ENCODE measurements at regions not wholly inside any gene's neighbourhood (a gene's known extent, or its start where the extent isn't known, plus 50 kb on each side); places are given as distances from the start of the nearest gene placed in this dataset.

DNA sequence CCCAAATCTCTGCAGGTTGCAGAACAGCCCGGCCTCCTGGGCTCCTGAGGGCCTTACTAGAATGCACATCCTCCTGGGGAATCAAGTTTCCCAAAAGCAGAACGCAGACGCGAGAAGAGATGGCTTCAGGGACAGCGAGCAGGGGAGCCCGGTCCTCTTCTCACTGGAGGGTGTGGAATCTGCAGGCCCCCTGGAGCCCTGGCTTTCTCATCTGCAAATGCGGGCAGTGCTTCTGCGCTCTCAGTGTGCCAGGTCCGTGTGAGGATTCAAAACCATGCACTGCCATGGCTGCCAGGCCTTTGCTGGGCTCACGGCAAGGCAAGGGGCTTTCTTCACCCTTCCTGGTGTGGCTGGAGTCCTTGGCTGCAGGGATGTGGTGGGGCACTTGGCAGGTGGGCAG, 330.9 kb upstream of the MKI67 start:
- Histone ChIP-seq H3K36me3 (ENCODE audit: insufficient read depth, low read length) (no peaks in the 10 kb centered on the region), H3K4me1 (ENCODE audit: control insufficient read depth, insufficient read depth, low read length) (no peaks in the 10 kb centered on the region), H3K9me3 (replicated peaks; ENCODE audit: low read length) (peaks cover 36% of the 10 kb centered on the region), H3K27me3 (ENCODE audit: control insufficient read depth, insufficient read depth, low read length) (no peaks in the 10 kb centered on the region), H3K4me3 (ENCODE audit: low read length) (no peak overlapping the region), H3K4me2 (ENCODE audit: low read length) (no peak overlapping the region), H3K9ac (ENCODE audit: low read depth, low read length) (no peak overlapping the region)

DNA sequence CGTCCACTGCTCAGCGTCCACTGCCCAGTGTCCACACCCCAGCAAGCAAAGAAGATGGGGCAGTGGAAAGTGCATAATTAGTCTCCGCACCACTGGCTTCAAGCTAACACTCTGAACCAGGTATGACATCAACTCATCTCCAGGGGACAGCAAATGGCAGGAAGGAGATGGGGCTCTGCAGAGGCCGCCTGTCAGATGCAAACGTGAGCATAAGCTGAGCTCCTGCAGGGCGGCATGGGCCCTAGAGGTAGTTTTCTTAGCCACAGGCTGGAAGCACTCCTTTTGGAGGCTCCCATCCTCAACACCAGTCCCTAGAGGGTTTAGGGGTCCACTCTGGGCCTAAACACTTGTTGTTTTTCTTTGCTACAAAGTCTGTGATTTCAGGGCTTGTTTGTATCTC, 335.8 kb upstream of the MKI67 start:
- Histone ChIP-seq H3K36me3 (ENCODE audit: insufficient read depth, low read length) (no peaks in the 10 kb centered on the region), H3K4me3 (ENCODE audit: low read length) (no peak overlapping the region), H3K4me1 (ENCODE audit: control insufficient read depth, insufficient read depth, low read length) (no peaks in the 10 kb centered on the region), H3K9me3 (replicated peaks; ENCODE audit: low read length) (peaks cover 36% of the 10 kb centered on the region), H3K4me2 (ENCODE audit: low read length) (no peak overlapping the region), H3K27me3 (ENCODE audit: control insufficient read depth, insufficient read depth, low read length) (no peaks in the 10 kb centered on the region), H3K9ac (ENCODE audit: low read depth, low read length) (no peak overlapping the region)

- H3K4me1 ChIP-seq (ENCODE audit: control insufficient read depth, insufficient read depth, low read length) = no peaks in the 10 kb centered on the region
- no peak overlapping the region for H3K4me2 ChIP-seq (ENCODE audit: low read length)
- H3K27me3 ChIP-seq (ENCODE audit: control insufficient read depth, insufficient read depth, low read length) = no peaks in the 10 kb centered on the region
- peaks cover 32% of the 10 kb centered on the region for H3K9me3 ChIP-seq (replicated peaks; ENCODE audit: low read length)
- H3K9ac ChIP-seq (ENCODE audit: low read depth, low read length) = no peak overlapping the region
- no peaks in the 10 kb centered on the region for H3K36me3 ChIP-seq (ENCODE audit: insufficient read depth, low read length)
- H3K4me3 ChIP-seq (ENCODE audit: low read length) = no peak overlapping the region
Measured at GRCh38 chr10:128462844-128463243, 336.6 kb upstream of the MKI67 start.

DNA sequence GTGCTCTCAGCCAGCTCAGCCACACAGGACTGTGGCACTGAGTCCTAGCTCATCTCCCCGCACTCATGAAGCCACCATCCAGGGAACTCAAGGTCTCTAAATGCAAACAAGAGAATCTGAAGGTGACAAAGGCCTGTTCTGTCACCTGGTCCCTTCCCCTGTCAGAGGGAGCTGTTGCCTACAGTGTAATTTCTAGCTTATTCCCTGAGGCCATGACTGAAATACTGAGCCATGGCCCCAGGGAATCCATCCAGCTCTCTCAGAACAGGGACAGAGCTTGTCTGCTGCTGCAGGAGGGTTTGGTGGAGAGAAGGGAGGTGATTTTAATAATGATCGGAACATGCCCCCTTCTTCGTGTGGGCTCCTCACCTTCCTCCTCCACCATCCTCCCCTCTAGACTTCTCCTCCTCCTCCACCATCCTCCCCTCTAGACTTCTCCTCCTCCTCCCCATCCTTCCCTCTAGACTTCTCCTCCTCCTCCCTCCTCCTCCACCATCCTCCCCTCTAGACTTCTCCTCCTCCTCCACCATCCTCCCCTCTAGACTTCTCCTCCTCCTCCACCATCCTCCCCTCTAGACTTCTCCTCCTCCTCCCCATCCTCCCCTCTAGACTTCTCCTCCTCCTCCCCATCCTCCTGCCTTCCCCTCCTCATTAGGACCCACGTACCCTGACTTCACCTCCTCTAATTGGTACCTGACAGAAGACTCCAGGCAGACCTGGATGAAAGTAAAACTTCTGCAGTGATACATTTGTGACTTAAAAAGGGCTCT, 338.0 kb upstream of the MKI67 start:
- Histone ChIP-seq H3K4me3 (ENCODE audit: low read length) (no peak overlapping the region), H3K9ac (ENCODE audit: low read depth, low read length) (no peak overlapping the region), H3K9me3 (replicated peaks; ENCODE audit: low read length) (peaks cover 28% of the 10 kb centered on the region), H3K36me3 (ENCODE audit: insufficient read depth, low read length) (no peaks in the 10 kb centered on the region), H3K4me2 (ENCODE audit: low read length) (no peak overlapping the region), H3K4me1 (ENCODE audit: control insufficient read depth, insufficient read depth, low read length) (no peaks in the 10 kb centered on the region), H3K27me3 (ENCODE audit: control insufficient read depth, insufficient read depth, low read length) (no peaks in the 10 kb centered on the region)

DNA sequence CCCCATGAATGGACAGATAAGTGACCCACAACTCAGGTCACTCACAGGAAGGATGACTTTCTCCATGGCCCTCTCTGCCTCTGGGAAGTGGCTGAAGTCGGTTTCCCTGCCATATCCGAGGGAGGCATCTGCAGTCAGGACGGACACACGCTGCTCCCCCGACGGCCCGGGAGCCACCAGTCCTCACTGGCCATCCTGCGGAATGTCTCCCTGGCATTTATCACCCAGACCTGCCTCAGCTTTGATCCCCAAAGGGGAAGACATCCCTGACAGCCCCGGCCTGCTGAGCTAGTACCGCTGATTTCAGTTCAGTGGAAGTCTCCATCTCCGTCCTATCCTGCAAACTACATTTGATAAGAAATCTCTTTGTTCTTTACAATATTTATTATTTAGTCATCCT, 339.5 kb upstream of the MKI67 start:
- no peak overlapping the region for H3K4me3 ChIP-seq (ENCODE audit: low read length)
- no peaks in the 10 kb centered on the region for H3K27me3 ChIP-seq (ENCODE audit: control insufficient read depth, insufficient read depth, low read length)
- H3K9me3 ChIP-seq (replicated peaks; ENCODE audit: low read length) = peaks cover 15% of the 10 kb centered on the region
- H3K4me2 ChIP-seq (ENCODE audit: low read length) = no peak overlapping the region
- no peaks in the 10 kb centered on the region for H3K36me3 ChIP-seq (ENCODE audit: insufficient read depth, low read length)
- H3K4me1 ChIP-seq (ENCODE audit: control insufficient read depth, insufficient read depth, low read length) = no peaks in the 10 kb centered on the region
- H3K9ac ChIP-seq (ENCODE audit: low read depth, low read length) = no peak overlapping the region

DNA sequence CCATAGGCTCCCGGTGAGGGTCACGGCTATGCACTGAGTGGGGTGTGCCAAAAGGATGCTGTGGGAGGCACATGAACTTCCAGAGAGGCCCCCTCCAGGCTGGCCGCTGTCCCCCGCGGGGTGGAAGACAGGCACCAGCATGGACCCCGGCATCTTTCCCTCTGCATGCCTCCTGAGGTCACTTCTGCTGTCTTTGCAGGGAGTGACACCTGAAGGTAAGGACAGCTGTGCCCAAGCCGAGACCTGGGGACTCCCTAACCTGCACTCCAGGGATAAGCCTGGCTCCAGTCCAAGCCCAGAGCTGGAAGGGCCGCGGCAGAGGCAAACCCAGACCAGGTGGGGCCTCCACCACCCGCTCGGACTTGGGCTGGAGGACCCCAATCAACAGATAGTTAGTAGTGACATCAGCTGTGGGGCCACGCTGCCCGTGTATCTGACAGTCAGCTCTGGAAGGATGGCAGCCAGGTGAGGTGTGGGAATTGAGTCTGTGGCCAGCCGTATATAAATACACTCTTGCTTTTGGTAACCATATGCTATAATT, 340.7 kb upstream of the MKI67 start:
- no peaks in the 10 kb centered on the region for H3K36me3 ChIP-seq (ENCODE audit: insufficient read depth, low read length)
- H3K9ac ChIP-seq (ENCODE audit: low read depth, low read length) = no peak overlapping the region
- no peaks in the 10 kb centered on the region for H3K27me3 ChIP-seq (ENCODE audit: control insufficient read depth, insufficient read depth, low read length)
- peaks cover 12% of the 10 kb centered on the region for H3K9me3 ChIP-seq (replicated peaks; ENCODE audit: low read length)
- no peak overlapping the region for H3K4me3 ChIP-seq (ENCODE audit: low read length)
- no peak overlapping the region for H3K4me2 ChIP-seq (ENCODE audit: low read length)
- H3K4me1 ChIP-seq (ENCODE audit: control insufficient read depth, insufficient read depth, low read length) = no peaks in the 10 kb centered on the region

GRCh38 chr10:128468462-128468861, 342.2 kb upstream of the MKI67 start:
- Histone ChIP-seq H3K4me2 (ENCODE audit: low read length) (no peak overlapping the region), H3K4me3 (ENCODE audit: low read length) (no peak overlapping the region), H3K27me3 (ENCODE audit: control insufficient read depth, insufficient read depth, low read length) (no peaks in the 10 kb centered on the region), H3K9me3 (replicated peaks; ENCODE audit: low read length) (peaks cover 8% of the 10 kb centered on the region), H3K36me3 (ENCODE audit: insufficient read depth, low read length) (no peaks in the 10 kb centered on the region), H3K4me1 (ENCODE audit: control insufficient read depth, insufficient read depth, low read length) (no peaks in the 10 kb centered on the region), H3K9ac (ENCODE audit: low read depth, low read length) (no peak overlapping the region)

GRCh38 chr10:128469515-128469914, 343.3 kb upstream of the MKI67 start:
- no peaks in the 10 kb centered on the region for H3K36me3 ChIP-seq (ENCODE audit: insufficient read depth, low read length)
- no peak overlapping the region for H3K9ac ChIP-seq (ENCODE audit: low read depth, low read length)
- no peak overlapping the region for H3K4me3 ChIP-seq (ENCODE audit: low read length)
- peaks cover 8% of the 10 kb centered on the region for H3K9me3 ChIP-seq (replicated peaks; ENCODE audit: low read length)
- no peaks in the 10 kb centered on the region for H3K4me1 ChIP-seq (ENCODE audit: control insufficient read depth, insufficient read depth, low read length)
- no peaks in the 10 kb centered on the region for H3K27me3 ChIP-seq (ENCODE audit: control insufficient read depth, insufficient read depth, low read length)
- no peak overlapping the region for H3K4me2 ChIP-seq (ENCODE audit: low read length)

DNA sequence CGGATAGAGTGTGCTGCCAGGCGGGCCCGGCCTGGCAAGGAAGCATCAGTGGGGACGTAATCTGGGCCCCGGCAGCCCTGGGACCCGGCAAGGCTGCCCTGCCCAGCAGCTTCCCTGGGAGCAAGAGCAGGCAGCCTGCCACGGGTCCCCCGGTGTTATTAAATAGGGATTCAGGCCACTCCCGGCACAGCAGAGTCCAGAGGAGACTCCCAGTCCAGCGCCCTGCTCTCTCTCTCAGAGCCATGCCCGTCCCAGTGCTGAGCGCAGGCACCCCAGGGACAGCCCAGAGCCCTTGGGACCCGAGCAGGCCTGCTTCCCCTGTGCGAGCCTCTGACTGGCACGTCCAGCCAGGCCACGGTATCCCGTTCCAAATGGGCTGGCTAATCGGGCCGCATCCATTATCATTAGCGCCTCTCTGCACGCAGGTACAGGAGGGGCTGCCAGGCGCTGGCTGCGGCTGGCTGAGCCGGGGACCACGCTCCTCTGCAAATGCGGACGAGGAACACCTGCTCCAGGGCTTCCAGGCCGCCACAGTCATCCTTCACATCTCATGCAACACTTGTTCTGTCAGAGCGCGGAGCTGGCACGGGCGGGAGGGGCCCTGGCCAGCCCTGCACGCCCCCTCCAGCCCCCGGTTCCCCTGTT, 344.2 kb upstream of the MKI67 start:
- Histone ChIP-seq H3K4me2 (ENCODE audit: low read length) (no peak overlapping the region), H3K36me3 (ENCODE audit: insufficient read depth, low read length) (no peaks in the 10 kb centered on the region), H3K4me1 (ENCODE audit: control insufficient read depth, insufficient read depth, low read length) (no peaks in the 10 kb centered on the region), H3K4me3 (ENCODE audit: low read length) (no peak overlapping the region), H3K9me3 (replicated peaks; ENCODE audit: low read length) (peaks cover 16% of the 10 kb centered on the region), H3K27me3 (ENCODE audit: control insufficient read depth, insufficient read depth, low read length) (no peaks in the 10 kb centered on the region), H3K9ac (ENCODE audit: low read depth, low read length) (no peak overlapping the region)

DNA sequence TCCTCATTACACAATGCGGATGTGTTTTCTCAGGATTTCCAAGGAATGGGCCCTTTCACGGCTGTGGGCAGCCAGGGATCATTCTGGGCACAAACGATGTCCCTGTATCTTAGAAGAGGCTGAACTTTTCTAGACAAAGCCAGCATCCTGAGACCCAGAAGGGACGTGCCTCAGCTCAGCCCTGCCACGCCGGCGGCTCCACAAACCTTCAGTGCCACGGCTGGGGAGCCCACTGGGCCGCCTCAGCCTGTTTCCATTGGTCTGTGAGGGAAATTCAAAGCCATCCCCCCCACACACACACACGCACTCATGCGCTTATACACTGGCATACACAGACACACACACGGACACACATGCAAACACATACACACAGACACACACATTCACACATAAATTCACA, 344.9 kb upstream of the MKI67 start:
- Histone ChIP-seq H3K4me3 (ENCODE audit: low read length) (no peak overlapping the region), H3K36me3 (ENCODE audit: insufficient read depth, low read length) (no peaks in the 10 kb centered on the region), H3K9ac (ENCODE audit: low read depth, low read length) (no peak overlapping the region), H3K9me3 (replicated peaks; ENCODE audit: low read length) (peaks cover 16% of the 10 kb centered on the region), H3K4me1 (ENCODE audit: control insufficient read depth, insufficient read depth, low read length) (no peaks in the 10 kb centered on the region), H3K27me3 (ENCODE audit: control insufficient read depth, insufficient read depth, low read length) (no peaks in the 10 kb centered on the region), H3K4me2 (ENCODE audit: low read length) (no peak overlapping the region)

DNA sequence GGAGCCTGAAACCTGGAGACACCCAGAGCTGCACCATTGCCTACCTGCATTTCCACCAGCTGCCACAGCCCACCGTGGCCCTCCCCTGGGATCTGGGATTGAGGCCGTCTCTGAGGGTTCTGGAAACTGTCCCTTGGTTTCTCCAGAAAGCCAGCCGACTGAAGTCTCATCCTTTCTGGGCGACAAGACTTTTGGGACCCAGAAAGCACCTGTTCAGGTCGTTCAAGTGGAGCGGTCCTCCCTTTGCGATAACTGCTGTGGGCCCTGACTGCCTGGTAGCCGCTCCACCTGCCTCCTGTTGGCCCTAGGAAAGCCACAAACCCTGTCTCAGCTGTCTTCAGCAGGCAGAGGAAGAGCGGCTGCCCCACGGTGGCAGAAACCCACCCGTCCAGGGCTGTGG, 346.0 kb upstream of the MKI67 start:
- H3K36me3 ChIP-seq (ENCODE audit: insufficient read depth, low read length) = no peaks in the 10 kb centered on the region
- peaks cover 12% of the 10 kb centered on the region for H3K9me3 ChIP-seq (replicated peaks; ENCODE audit: low read length)
- no peak overlapping the region for H3K4me2 ChIP-seq (ENCODE audit: low read length)
- H3K4me3 ChIP-seq (ENCODE audit: low read length) = no peak overlapping the region
- no peaks in the 10 kb centered on the region for H3K27me3 ChIP-seq (ENCODE audit: control insufficient read depth, insufficient read depth, low read length)
- H3K4me1 ChIP-seq (ENCODE audit: control insufficient read depth, insufficient read depth, low read length) = no peaks in the 10 kb centered on the region
- H3K9ac ChIP-seq (ENCODE audit: low read depth, low read length) = no peak overlapping the region

DNA sequence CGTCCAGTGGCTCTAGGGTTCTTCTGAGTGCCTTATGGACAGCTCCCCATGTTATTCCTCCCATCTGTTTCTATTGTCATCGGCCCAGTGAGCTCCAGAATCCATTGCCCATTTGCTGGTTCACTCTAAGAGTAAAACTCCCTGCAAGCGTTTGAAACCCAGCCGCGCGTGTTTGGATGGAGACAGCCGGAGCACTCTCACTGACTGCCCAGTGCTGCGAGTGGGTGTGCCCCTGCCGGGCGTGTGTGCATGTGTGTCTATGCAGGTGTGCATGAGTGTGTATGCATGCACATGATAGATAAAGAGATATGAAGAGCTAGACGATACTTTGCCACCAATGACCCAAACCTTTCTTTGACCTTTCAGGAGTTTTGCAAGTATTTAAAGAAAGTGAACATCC, 347.2 kb upstream of the MKI67 start:
- Histone ChIP-seq H3K4me3 (ENCODE audit: low read length) (no peak overlapping the region), H3K36me3 (ENCODE audit: insufficient read depth, low read length) (no peaks in the 10 kb centered on the region), H3K9me3 (replicated peaks; ENCODE audit: low read length) (peaks cover 12% of the 10 kb centered on the region), H3K4me2 (ENCODE audit: low read length) (no peak overlapping the region), H3K4me1 (ENCODE audit: control insufficient read depth, insufficient read depth, low read length) (no peaks in the 10 kb centered on the region), H3K27me3 (ENCODE audit: control insufficient read depth, insufficient read depth, low read length) (no peaks in the 10 kb centered on the region), H3K9ac (ENCODE audit: low read depth, low read length) (no peak overlapping the region)
